Mammary epithelial cell (primary cell): ENCODE measurements at regions not wholly inside any gene's neighbourhood (a gene's known extent, or its start where the extent isn't known, plus 50 kb on each side); places are given as distances from the start of the nearest gene placed in this dataset.

Source experiments
- CTCF ChIP-seq, 2 donors: IDR thresholded peaks in 1 of 2; conservative IDR thresholded peaks in 1 of 2; 2 replicates each; pipeline ENCODE4 v1.5.1; 2011 to 2012; ENCODE audit warnings: inconsistent platforms in 2 of 2, low read length in 2 of 2, mild to moderate bottlenecking in 2 of 2, control low read depth in 1 of 2, low read depth in 1 of 2; ENCODE audit not compliant: insufficient read depth in 1 of 2; ENCODE audit errors: extremely low read depth in 1 of 2
- EZH2 ChIP-seq: IDR thresholded peaks from 2 replicates; pipeline ENCODE4 v1.6.1; 2012; ENCODE audit warnings: low read length, inconsistent platforms, borderline replicate concordance

GRCh38 chr3:148540266-148540665 is 157.4 kb upstream of the AGTR1 start:
- TF ChIP-seq CTCF (conservative IDR thresholded peaks at IDR 0.05 in 1 of 2, IDR thresholded peaks at IDR 0.05 in 1 of 2; ENCODE audit: extremely low read depth in 1 of 2, insufficient read depth in 1 of 2, low read depth in 1 of 2, low read length in 2 of 2) (no peak), EZH2 (no peak)
